GM21619 (cell line): ENCODE measurements at regions not wholly inside any gene's neighbourhood (a gene's known extent, or its start where the extent isn't known, plus 50 kb on each side); places are given as distances from the start of the nearest gene placed in this dataset.
A peak's percentile ranks its signal among the peaks of the same experiment; 100 is the strongest.

Source experiments
- ATAC-seq: cut with Tn5 transposase; IDR thresholded peaks from one replicate; pipeline ENCODE4 v1.9.1; 2021; ENCODE audit not compliant: unreplicated experiment

DNA sequence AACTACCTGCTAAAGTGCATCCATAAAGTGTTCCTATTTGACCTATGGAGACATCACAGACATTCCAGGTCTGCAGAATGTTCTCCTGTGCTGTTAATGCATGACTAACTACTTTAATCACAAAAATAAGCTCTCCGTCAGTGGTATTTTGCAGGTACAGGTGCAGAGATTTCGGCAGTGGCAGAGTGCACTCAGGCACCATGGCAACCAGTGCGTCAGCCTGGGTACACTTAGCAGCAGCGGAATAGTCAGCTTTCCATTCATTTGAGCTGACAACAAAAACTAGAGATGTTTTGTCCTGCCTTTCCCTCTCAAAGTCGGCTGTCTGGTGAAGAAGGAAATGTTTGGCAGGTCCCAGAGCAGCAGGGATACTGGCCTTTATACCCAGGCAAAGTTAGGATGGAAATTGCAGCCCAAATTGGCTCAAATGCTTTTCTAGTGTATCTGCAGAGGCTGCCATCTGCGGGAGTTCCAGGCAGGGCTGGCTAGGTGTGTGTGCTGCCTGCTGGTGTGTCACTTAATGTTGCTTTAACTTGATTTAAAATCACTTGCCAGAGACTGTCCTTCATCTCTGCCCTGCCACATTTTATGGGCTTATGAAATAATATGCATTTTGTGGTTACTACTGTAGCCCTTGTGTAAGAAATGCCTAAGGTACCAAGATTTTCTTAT, 195.8 kb downstream of the RAP2A start:
- ATAC-seq = no peak

DNA sequence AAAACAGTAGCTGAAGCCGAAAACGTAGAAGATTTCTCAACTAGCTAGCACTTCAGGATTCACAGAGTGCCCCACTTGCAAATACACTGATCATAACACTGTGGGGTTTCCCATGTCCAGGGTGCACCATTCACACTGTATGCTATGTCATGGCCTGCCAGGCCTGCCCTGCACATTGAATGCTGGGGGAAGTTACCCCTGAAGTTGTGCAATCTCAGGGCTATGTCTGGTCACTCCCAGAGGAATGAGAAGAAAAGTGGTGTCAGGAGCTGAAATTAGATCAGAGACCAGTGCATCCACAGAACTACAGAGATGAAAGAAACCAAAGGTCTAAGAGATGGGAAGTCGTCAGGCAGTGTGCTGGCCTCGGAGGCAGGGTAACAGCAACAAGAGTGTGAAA, 196.8 kb downstream of the RAP2A start:
- peak; percentile 25 for ATAC-seq

GRCh38 chr13:97631158-97631557, 197.2 kb downstream of the RAP2A start:
- peak; percentile 78 for ATAC-seq

DNA sequence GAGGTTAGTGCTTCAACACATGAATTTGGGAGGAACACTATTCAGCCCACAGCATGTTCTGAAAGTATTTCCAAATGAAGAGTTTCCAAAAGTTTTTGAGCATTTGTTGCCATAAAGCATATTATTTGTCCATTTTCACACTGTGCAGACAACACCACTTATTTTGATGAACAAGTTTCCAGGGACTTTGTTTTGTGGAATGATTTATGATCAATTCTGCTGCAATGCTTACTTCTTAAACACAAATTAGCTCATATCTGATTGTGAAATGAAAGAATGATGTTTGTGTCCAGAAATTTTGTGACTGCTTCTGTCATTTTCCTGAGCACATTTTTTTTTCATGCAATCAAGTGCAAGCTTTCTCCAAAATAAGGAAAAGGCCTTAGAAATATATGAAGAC, 205.3 kb downstream of the RAP2A start:
- no peak for ATAC-seq

GRCh38 chr13:97640268-97640667, 206.3 kb downstream of the RAP2A start:
- ATAC-seq = no peak

GRCh38 chr13:97648171-97648880, 214.4 kb downstream of the RAP2A start:
- ATAC-seq = no peak

- no peak for ATAC-seq
Observed at GRCh38 chr13:97648881-97649224, 214.9 kb downstream of the RAP2A start.

DNA sequence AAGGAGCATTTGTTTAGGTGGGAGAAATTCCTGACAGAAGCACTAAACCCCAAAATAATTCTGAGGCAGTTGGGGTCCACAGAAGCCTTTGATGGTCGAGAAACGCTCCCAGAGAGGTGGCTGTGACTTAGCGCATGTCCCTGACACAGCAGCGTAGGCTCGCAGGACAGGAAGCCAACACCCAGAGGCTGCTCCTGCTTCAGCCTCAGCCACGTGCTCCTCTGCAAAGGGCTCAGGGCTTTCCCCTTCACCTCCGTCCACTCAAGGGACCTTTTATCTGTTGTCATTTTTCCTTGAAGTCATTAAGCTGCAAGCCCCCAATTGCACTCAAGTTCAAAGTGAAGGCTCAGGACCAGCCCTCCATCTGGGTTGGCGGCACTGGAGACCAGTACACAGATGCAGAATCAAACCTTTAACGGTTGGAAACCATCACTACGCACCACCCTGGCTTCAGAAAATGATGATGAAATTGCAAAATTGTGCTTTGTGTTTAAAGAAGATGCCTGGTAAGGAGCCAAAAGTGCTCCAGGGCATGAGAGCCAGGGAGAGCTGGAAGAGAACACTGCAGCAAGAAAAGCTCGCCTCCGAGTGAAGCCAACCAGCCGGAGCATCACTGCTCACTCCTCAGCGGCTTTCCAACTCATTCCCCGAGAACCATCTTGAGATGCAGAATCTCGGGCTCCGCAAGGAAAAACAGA, 219.6 kb downstream of the RAP2A start:
- no peak for ATAC-seq

DNA sequence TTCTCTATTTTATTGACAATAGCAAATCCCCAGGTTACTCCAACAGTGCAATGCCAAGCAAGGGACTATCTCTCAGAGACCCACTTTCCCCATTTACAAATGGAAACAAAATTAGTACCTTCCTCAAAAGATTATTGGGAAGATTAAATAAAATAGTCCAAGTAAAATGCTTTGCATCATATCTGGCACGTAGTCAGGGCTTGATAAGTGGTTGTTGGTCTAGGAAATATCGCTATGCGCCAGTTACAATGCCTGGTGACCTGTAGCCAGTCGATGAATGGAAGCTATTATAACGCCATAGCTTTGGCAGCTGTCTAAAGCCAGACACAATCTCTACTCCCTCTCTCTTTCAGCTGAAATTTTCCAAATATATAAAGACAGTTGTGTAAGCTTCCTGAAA, 220.3 kb downstream of the RAP2A start:
- ATAC-seq = no peak

GRCh38 chr13:97658556-97658955, 224.6 kb downstream of the RAP2A start:
- no peak for ATAC-seq

DNA sequence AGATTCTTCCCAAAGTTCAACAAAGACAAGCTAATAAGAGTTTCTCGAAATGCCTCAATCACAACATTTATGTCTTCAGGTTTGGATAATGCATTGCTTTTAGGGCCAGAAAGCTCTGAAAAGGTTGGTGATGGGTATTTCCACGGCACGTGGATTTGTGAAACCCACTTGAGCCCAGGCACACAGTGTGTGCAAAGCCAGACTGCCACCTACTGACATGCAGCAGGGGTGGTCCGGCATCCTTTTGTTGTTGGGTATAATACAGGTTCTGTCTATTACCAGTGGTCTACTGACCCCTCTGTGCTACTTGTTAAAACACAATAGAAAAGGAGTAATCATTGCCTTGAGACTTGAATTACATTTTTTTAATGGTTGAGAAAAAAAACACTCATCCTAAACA, 225.6 kb downstream of the RAP2A start:
- ATAC-seq = no peak

- no peak for ATAC-seq
Observed at GRCh38 chr13:97660594-97661260, 226.8 kb downstream of the RAP2A start.

- no peak for ATAC-seq
Observed at GRCh38 chr13:97686594-97686993, 252.6 kb downstream of the RAP2A start.

DNA sequence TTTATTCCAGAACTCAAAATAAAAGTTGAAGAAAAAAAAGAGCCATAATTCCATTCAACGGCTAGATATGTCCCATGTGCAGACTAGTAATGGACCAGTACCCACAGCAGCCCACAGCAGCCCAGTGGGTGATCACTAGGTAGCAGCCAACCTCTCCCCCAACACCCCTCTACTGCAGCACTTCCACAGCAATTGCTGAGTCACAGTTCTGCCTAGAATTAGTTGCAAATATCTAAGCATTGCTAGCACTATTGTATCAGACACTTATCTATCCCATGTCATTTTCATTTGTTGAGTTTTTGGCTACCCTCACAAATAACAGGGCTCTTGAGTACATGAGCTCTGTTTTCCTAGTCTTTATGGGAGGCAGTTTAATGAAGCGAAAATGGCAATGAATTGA, 258.7 kb downstream of the RAP2A start:
- no peak for ATAC-seq

- ATAC-seq = no peak
Observed at GRCh38 chr13:97695684-97696083, 257.8 kb upstream of the IPO5 start.

DNA sequence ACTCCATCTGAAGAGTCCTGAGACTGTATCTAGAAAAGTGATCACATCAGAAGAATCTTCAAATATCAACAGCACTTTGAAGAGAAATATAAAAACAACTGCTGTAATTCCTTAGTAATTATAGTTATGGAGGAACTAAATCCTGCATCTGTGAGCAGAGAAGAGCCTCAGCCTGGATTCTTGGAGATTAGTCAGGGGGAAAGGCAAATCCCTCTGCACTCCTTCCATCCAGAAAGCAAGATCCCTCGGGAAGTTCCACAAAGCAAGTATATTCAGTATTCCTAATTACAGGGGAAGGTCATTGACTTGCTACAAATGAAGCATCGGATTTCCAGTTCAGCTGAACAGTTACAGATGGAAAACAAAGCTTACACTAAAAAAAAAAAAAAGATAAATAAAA, 256.6 kb upstream of the IPO5 start:
- no peak for ATAC-seq

GRCh38 chr13:97700306-97700848, 253.1 kb upstream of the IPO5 start:
- no peak for ATAC-seq

DNA sequence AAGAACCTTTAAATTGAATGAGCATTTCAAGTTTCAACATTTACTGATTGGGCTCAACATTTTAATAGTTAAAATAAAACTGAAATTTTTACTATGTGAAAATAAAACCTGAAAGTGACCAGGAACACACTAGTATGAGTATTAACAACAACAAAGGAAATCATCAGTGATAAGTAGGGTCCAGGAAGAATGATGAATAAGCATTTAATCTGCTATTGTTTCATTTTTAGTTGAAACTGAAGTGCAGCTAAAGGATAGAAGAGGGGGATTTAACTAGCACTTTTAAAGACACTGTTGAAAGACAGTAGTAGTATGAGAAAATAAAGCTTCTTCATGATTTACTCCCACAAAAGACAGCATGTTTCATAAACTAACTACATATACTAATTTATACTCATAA, 250.9 kb upstream of the IPO5 start:
- no peak for ATAC-seq

- no peak for ATAC-seq
Observed at GRCh38 chr13:97710797-97711196, 242.7 kb upstream of the IPO5 start.

- no peak for ATAC-seq
Observed at GRCh38 chr13:97712770-97713169, 240.7 kb upstream of the IPO5 start.

- ATAC-seq = no peak
Observed at GRCh38 chr13:97715763-97716162, 237.7 kb upstream of the IPO5 start.

GRCh38 chr13:97716746-97717145, 236.7 kb upstream of the IPO5 start:
- no peak for ATAC-seq
